ENCODE measurements at regions not wholly inside any gene's neighbourhood (a gene's known extent, or its start where the extent isn't known, plus 50 kb on each side); places are given as distances from the start of the nearest gene placed in this dataset.
A peak's percentile ranks its signal among the peaks of the same experiment; 100 is the strongest.

DNA sequence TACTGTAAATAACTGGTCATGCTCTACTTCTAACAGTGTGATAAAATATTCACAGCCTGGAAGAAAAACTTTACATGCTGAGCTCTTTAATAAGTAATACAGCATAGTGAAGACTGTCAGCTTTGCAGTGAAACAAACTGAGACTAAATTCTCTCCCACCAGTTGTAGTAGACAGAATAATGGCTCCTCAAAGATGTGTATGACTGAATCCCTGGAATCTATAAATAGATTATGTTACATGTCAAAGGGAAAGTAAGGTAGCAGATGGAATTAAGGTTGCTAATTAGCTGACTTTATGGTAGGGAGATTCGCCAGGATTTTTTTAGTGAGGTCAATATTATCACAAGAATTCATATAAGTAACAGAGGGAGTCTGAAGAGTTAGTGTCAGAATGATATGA is 609.5 kb upstream of the VRK2 start:
- no peaks in the 10 kb centered on the region for H3K27me3 ChIP-seq (replicated peaks)
- in situ Hi-C loops (cut with HindIII; ENCODE audit: low pct_ligation_motif_present, low sequenced_read_pairs): no loop called here
- no peak for DNase-seq

DNA sequence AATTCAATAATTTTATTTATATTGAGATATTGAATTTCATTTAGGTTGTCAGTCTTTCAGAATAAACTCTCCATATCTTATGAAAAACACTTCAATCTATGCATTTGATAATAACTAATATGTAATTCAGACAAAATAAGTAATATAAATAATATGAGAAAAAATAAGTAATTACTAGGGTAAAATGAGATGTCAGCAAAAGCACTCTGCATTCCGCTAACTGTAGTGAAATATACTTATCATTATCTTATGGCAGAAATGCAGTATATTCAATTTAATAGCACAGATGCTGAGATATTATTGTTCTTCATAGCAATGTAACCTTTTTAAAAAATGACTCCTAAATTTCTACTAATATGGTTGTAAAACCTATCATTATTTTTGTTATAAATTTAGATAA is 606.2 kb upstream of the VRK2 start:
- no peaks in the 10 kb centered on the region for H3K36me3 ChIP-seq (replicated peaks)
- no peak overlapping the region for H3K4me3 ChIP-seq (ENCODE audit: low read depth, low read length)
- H3K27ac ChIP-seq: no peak overlapping the region
- in situ Hi-C loops (cut with HindIII; ENCODE audit: low pct_ligation_motif_present, low sequenced_read_pairs): no loop called here
- no peaks in the 10 kb centered on the region for H3K27me3 ChIP-seq (replicated peaks)
- DNase-seq: no peak
- TF ChIP-seq, protein P1, sequence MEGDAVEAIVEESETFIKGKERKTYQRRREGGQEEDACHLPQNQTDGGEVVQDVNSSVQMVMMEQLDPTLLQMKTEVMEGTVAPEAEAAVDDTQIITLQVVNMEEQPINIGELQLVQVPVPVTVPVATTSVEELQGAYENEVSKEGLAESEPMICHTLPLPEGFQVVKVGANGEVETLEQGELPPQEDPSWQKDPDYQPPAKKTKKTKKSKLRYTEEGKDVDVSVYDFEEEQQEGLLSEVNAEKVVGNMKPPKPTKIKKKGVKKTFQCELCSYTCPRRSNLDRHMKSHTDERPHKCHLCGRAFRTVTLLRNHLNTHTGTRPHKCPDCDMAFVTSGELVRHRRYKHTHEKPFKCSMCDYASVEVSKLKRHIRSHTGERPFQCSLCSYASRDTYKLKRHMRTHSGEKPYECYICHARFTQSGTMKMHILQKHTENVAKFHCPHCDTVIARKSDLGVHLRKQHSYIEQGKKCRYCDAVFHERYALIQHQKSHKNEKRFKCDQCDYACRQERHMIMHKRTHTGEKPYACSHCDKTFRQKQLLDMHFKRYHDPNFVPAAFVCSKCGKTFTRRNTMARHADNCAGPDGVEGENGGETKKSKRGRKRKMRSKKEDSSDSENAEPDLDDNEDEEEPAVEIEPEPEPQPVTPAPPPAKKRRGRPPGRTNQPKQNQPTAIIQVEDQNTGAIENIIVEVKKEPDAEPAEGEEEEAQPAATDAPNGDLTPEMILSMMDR (IDR thresholded peaks at IDR 0.05; ENCODE audit: low read depth, low read length, missing control alignments): no peak

More for the DNA sequence above, 609.5 kb upstream of the VRK2 start:
- Histone ChIP-seq H3K4me3 (ENCODE audit: low read depth, low read length) (no peak overlapping the region), H3K27ac (no peak overlapping the region), H3K36me3 (replicated peaks) (no peaks in the 10 kb centered on the region)
- TF ChIP-seq, protein P1 (IDR thresholded peaks at IDR 0.05; ENCODE audit: low read depth, low read length, missing control alignments): no peak

GRCh38 chr2:57443086-57443485 is 603.5 kb upstream of the VRK2 start:
- no peak overlapping the region for H3K4me3 ChIP-seq (ENCODE audit: low read depth, low read length)
- no peak overlapping the region for H3K27ac ChIP-seq
- in situ Hi-C loops (cut with HindIII; ENCODE audit: low pct_ligation_motif_present, low sequenced_read_pairs): no loop called here
- DNase-seq: no peak
- H3K36me3 ChIP-seq (replicated peaks): no peaks in the 10 kb centered on the region
- H3K27me3 ChIP-seq (replicated peaks): no peaks in the 10 kb centered on the region
- TF ChIP-seq, protein P1 (IDR thresholded peaks at IDR 0.05; ENCODE audit: low read depth, low read length, missing control alignments): no peak

GRCh38 chr2:57443973-57444521 is 602.6 kb upstream of the VRK2 start:
- no peak overlapping the region for H3K4me3 ChIP-seq (ENCODE audit: low read depth, low read length)
- in situ Hi-C loops (cut with HindIII; ENCODE audit: low pct_ligation_motif_present, low sequenced_read_pairs): no loop called here

GRCh38 chr2:57444752-57445430 is 601.7 kb upstream of the VRK2 start:
- in situ Hi-C loops (cut with HindIII; ENCODE audit: low pct_ligation_motif_present, low sequenced_read_pairs): no loop called here
- no peak overlapping the region for H3K27ac ChIP-seq
- H3K27me3 ChIP-seq (replicated peaks): no peaks in the 10 kb centered on the region
- DNase-seq: no peak
- H3K4me3 ChIP-seq (ENCODE audit: low read depth, low read length): no peak overlapping the region
- no peaks in the 10 kb centered on the region for H3K36me3 ChIP-seq (replicated peaks)
- TF ChIP-seq, protein P1 (IDR thresholded peaks at IDR 0.05; ENCODE audit: low read depth, low read length, missing control alignments): no peak

More at GRCh38 chr2:57443973-57444521, 602.6 kb upstream of the VRK2 start:
- H3K36me3 ChIP-seq (replicated peaks): no peaks in the 10 kb centered on the region
- TF ChIP-seq, protein P1 (IDR thresholded peaks at IDR 0.05; ENCODE audit: low read depth, low read length, missing control alignments): no peak
- no peak overlapping the region for H3K27ac ChIP-seq
- H3K27me3 ChIP-seq (replicated peaks): no peaks in the 10 kb centered on the region
- peak; percentile 6 for DNase-seq
